Activated CD8-positive, alpha-beta T cell treated with anti-CD3 and anti-CD28 coated beads for 36 hours (primary cell): ENCODE measurements at regions not wholly inside any gene's neighbourhood (a gene's known extent, or its start where the extent isn't known, plus 50 kb on each side); places are given as distances from the start of the nearest gene placed in this dataset.
"Not testable (repeated sequence)": the region's sequence is repeated elsewhere in the genome, so short reads cannot be mapped to it uniquely, and the experiment has no call there.

Experiments used
- ATAC-seq: fragments of 200-7000 bp; cut with Tn5 transposase; one replicate; pipeline ENCODE4 v1.10.0; 2021; ENCODE audit warnings: mild to moderate bottlenecking, moderate library complexity
- CTCF ChIA-PET: fragments of 350-600 bp; sonication (Branson Sonifier 250); formaldehyde crosslinking; loops from one replicate; lab custom pipeline; 2021; ENCODE audit warnings: antibody characterized with exemption; lab: Charles Lee
- POLR2A ChIA-PET: fragments of 350-600 bp; sonication (Branson Sonifier 250); formaldehyde crosslinking; loops from one replicate; lab custom pipeline; 2021; ENCODE audit warnings: antibody characterized with exemption; lab: Charles Lee
- DNase-seq: peaks from one replicate; pipeline ENCODE4 v3.0.0-alpha.2; 2020
- H3K27ac Mint-ChIP-seq: one replicate; pipeline ENCODE4 v1.8.0; 2021; ENCODE audit warnings: mild to moderate bottlenecking, mixed read lengths
- H3K27me3 Mint-ChIP-seq: one replicate; pipeline ENCODE4 v1.8.0; 2021; ENCODE audit warnings: mixed read lengths
- H3K36me3 Mint-ChIP-seq: one replicate; pipeline ENCODE4 v1.8.0; 2021; ENCODE audit warnings: low read depth, mixed read lengths
- H3K4me1 Mint-ChIP-seq: one replicate; pipeline ENCODE4 v1.8.0; 2021; ENCODE audit warnings: low read depth, mixed read lengths
- H3K4me3 Mint-ChIP-seq: one replicate; pipeline ENCODE4 v1.8.0; 2021; ENCODE audit warnings: mild to moderate bottlenecking, moderate library complexity, mixed read lengths
- H3K9me3 Mint-ChIP-seq: one replicate; pipeline ENCODE4 v1.8.0; 2021; ENCODE audit warnings: mixed read lengths
- CTCF ChIP-seq: fragments of 200-600 bp; IDR thresholded peaks from one replicate; pipeline ENCODE4 v1.8.0; 2022; ENCODE audit warnings: antibody characterized with exemption, mild to moderate bottlenecking
- intact Hi-C: fragments of 100-400 bp; cut with micrococcal nuclease; formaldehyde crosslinking; loops from one replicate; pipeline ENCODE4 v1.10.0; 2022

GRCh38 chrX:132302687-132303086, 83.4 kb upstream of the RAP2C start:
- POLR2A ChIA-PET, DNase-seq, ATAC-seq, H3K27ac Mint-ChIP-seq, H3K36me3 Mint-ChIP-seq, H3K4me1 Mint-ChIP-seq, H3K9me3 Mint-ChIP-seq, intact Hi-C loops, H3K27me3 Mint-ChIP-seq, H3K4me3 Mint-ChIP-seq: not testable (repeated sequence)
- CTCF ChIA-PET, result interaction anchor here (3.4 kb wide), 1 partner anchor 10 kb away, joined by 15 read pairs; no protein-coding TSS in a partner anchor

GRCh38 chrX:132294776-132295495, 75.7 kb upstream of the RAP2C start:
- CTCF ChIA-PET, result interaction anchor here (2.6 to 5.3 kb wide), 3 partner anchors 24 to 336 kb away, joined by 14 to 46 read pairs (median 18); no protein-coding TSS in a partner anchor
- Mint-ChIP-seq H3K27me3 (no peaks in the 10 kb centered on the region), H3K9me3 (no peaks in the 10 kb centered on the region), H3K27ac (no peak overlapping the region), H3K4me3 (no peak overlapping the region), H3K36me3 (no peaks in the 10 kb centered on the region), H3K4me1 (no peaks in the 10 kb centered on the region)
- no peak for TF ChIP-seq CTCF
- ATAC-seq (no peak), DNase-seq (no peak)
- POLR2A ChIA-PET, result no interaction called here
- intact Hi-C loops, result loop anchor here (5.0 kb wide), 1 partner anchor 322 kb away; no protein-coding TSS in a partner anchor

- Mint-ChIP-seq H3K4me1 (no peaks in the 10 kb centered on the region), H3K9me3 (no peaks in the 10 kb centered on the region), H3K27ac (no peak overlapping the region), H3K36me3 (no peaks in the 10 kb centered on the region), H3K4me3 (no peak overlapping the region), H3K27me3 (no peaks in the 10 kb centered on the region)
- intact Hi-C loops, result loop anchor here (5.0 kb wide), 1 partner anchor 323 kb away; no protein-coding TSS in a partner anchor
- no peak for TF ChIP-seq CTCF
- DNase-seq (no peak), ATAC-seq (no peak)
- ChIA-PET POLR2A (no interaction called here), CTCF (interaction anchor here (1.1 to 5.3 kb wide), 6 partner anchors 24 to 453 kb away, joined by 4 to 46 read pairs (median 11); no protein-coding TSS in a partner anchor)
Measured at GRCh38 chrX:132294192-132294591, 74.9 kb upstream of the RAP2C start.

GRCh38 chrX:132292793-132293192, 73.5 kb upstream of the RAP2C start:
- no peak for ATAC-seq
- H3K4me3 Mint-ChIP-seq, result no peak overlapping the region
- no peaks in the 10 kb centered on the region for H3K27me3 Mint-ChIP-seq
- H3K4me1 Mint-ChIP-seq, result no peaks in the 10 kb centered on the region
- H3K27ac Mint-ChIP-seq, result no peak overlapping the region
- DNase-seq, result peak; percentile 13
- POLR2A ChIA-PET, result no interaction called here
- intact Hi-C loops, result loop anchor here (5.0 kb wide), 1 partner anchor 325 kb away; no protein-coding TSS in a partner anchor
- CTCF ChIA-PET, result interaction anchor here (0.6 to 5.3 kb wide), 40 partner anchors 8 to 451 kb away, joined by 3 to 46 read pairs (median 4); partner anchors contain the start of gene RAP2C
- TF ChIP-seq CTCF, result peak; percentile 62
- H3K36me3 Mint-ChIP-seq, result no peaks in the 10 kb centered on the region
- H3K9me3 Mint-ChIP-seq, result no peaks in the 10 kb centered on the region

- intact Hi-C loops, result no loop called here
- Mint-ChIP-seq H3K4me1 (no peaks in the 10 kb centered on the region), H3K36me3 (no peaks in the 10 kb centered on the region), H3K27me3 (no peaks in the 10 kb centered on the region), H3K27ac (no peak overlapping the region), H3K9me3 (no peaks in the 10 kb centered on the region), H3K4me3 (no peak overlapping the region)
- ATAC-seq, result no peak
- CTCF ChIA-PET, result interaction anchor here (1.3 kb wide), 1 partner anchor 15 kb away, joined by 6 read pairs; no protein-coding TSS in a partner anchor
- no peak for TF ChIP-seq CTCF
- no peak for DNase-seq
- POLR2A ChIA-PET, result no interaction called here
Measured at GRCh38 chrX:132277953-132278614, 58.8 kb upstream of the RAP2C start.
